ENCODE measurements at regions not wholly inside any gene's neighbourhood (a gene's known extent, or its start where the extent isn't known, plus 50 kb on each side); places are given as distances from the start of the nearest gene placed in this dataset.

- no peak overlapping the region for H3K4me3 ChIP-seq (ENCODE audit: low read depth, low read length)
- TF ChIP-seq CTCF (IDR thresholded peaks at IDR 0.05; ENCODE audit: low read depth, low read length), result no peak
- DNase-seq (ENCODE audit: low read depth, low spot score), result no peak
- in situ Hi-C loops (cut with HindIII; ENCODE audit: low sequenced_read_pairs), result no loop called here
Measured at GRCh38 chr4:180811556-180811955, 1431.6 kb upstream of the TENM3 start.

- in situ Hi-C loops (cut with HindIII; ENCODE audit: low sequenced_read_pairs), result no loop called here
- no peak for TF ChIP-seq CTCF (IDR thresholded peaks at IDR 0.05; ENCODE audit: low read depth, low read length)
- no peak for DNase-seq (ENCODE audit: low read depth, low spot score)
- H3K4me3 ChIP-seq (ENCODE audit: low read depth, low read length), result no peak overlapping the region
Measured at GRCh38 chr4:180812783-180813182, 1430.4 kb upstream of the TENM3 start.

DNA sequence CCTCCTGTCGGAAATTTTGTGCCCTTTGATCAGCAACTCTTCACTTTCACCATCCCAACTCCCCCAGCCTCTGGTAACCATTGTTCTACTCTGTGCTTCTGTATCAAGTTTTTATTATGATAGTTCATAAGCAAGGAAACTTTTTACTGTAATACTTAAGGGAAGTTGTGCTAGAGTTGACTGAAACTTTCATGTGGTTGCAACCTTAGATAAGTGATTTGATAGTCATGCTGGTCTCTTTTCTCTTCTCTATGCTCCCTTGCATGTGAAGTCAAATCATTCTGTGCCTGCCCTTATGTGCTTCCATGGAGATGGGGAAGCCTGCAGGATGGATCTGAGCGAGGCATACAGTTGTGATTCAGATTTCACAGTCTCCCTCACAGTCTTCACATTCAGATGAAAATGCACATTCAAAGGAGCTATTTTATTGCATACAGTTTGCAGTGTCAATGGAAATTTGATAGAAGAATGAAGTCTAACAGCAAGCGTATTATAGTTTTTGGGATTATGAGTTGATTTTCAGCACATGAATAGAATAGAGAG, 1428.3 kb upstream of the TENM3 start:
- TF ChIP-seq CTCF (IDR thresholded peaks at IDR 0.05; ENCODE audit: low read depth, low read length), result no peak
- H3K4me3 ChIP-seq (ENCODE audit: low read depth, low read length), result no peak overlapping the region
- in situ Hi-C loops (cut with HindIII; ENCODE audit: low sequenced_read_pairs), result no loop called here
- DNase-seq (ENCODE audit: low read depth, low spot score), result no peak

- no peak for DNase-seq (ENCODE audit: low read depth, low spot score)
- TF ChIP-seq CTCF (IDR thresholded peaks at IDR 0.05; ENCODE audit: low read depth, low read length), result no peak
- H3K4me3 ChIP-seq (ENCODE audit: low read depth, low read length), result no peak overlapping the region
- in situ Hi-C loops (cut with HindIII; ENCODE audit: low sequenced_read_pairs), result no loop called here
Measured at GRCh38 chr4:180817529-180817928, 1425.7 kb upstream of the TENM3 start.

- TF ChIP-seq CTCF (IDR thresholded peaks at IDR 0.05; ENCODE audit: low read depth, low read length), result no peak
- DNase-seq (ENCODE audit: low read depth, low spot score), result peak; percentile 34
- H3K4me3 ChIP-seq (ENCODE audit: low read depth, low read length), result no peak overlapping the region
- in situ Hi-C loops (cut with HindIII; ENCODE audit: low sequenced_read_pairs), result no loop called here
Measured at GRCh38 chr4:180823108-180823507, 1420.1 kb upstream of the TENM3 start.

- H3K4me3 ChIP-seq (ENCODE audit: low read depth, low read length), result peak overlapping the region; percentile 3
- in situ Hi-C loops (cut with HindIII; ENCODE audit: low sequenced_read_pairs), result no loop called here
- no peak for TF ChIP-seq CTCF (IDR thresholded peaks at IDR 0.05; ENCODE audit: low read depth, low read length)
- peak; percentile 43 for DNase-seq (ENCODE audit: low read depth, low spot score)
Measured at GRCh38 chr4:180827232-180828009, 1415.8 kb upstream of the TENM3 start.

All from astrocyte of the spinal cord (primary cell).